IMR-90 (cell line): ENCODE measurements at regions not wholly inside any gene's neighbourhood (a gene's known extent, or its start where the extent isn't known, plus 50 kb on each side); places are given as distances from the start of the nearest gene placed in this dataset.

Source experiments
- ATAC-seq: fragments of 200-7000 bp; cut with Tn5 transposase; 2 replicates; pipeline ENCODE4 v1.9.1; 2020; ENCODE audit warnings: low read depth, mild to moderate bottlenecking, moderate library complexity
- BruUV-seq: library from RNA; stranded (reverse); fragments of 400-500 nt; replicated peaks from 2 replicates; lab custom pipeline; 2021; lab: Mats Ljungman, UMichigan
- CTCF ChIA-PET: fragments of 300-600 bp; formaldehyde crosslinking; extraction: SDS; loops from one replicate; lab custom pipeline; 2021; ENCODE audit warnings: antibody characterized with exemption; lab: Yijun Ruan, JAX
- POLR2A ChIA-PET: fragments of 300-600 bp; sonication (Branson Sonifier 250); formaldehyde crosslinking; loops from one replicate; lab custom pipeline; 2022; ENCODE audit warnings: antibody characterized with exemption; ENCODE audit not compliant: unreplicated experiment; lab: Charles Lee
- DNase-seq: peaks from one replicate; pipeline ENCODE4 v3.0.0; 2013
- H2AFZ ChIP-seq: replicated peaks from 2 replicates; pipeline ENCODE3; 2013; ENCODE audit warnings: low read length, mild to moderate bottlenecking; ENCODE audit not compliant: poor library complexity
- H2AK5ac ChIP-seq: 2 replicates; pipeline ENCODE4 v1.6.1; 2013; ENCODE audit warnings: low read depth, low read length, inconsistent platforms
- H2AK9ac ChIP-seq: replicated peaks from 2 replicates; pipeline ENCODE3; 2013; ENCODE audit warnings: mild to moderate bottlenecking, low read depth, low read length, moderate library complexity; ENCODE audit not compliant: poor library complexity
- H2BK120ac ChIP-seq: 2 replicates; pipeline ENCODE4 v1.6.1; 2013; ENCODE audit warnings: low read depth, low read length, inconsistent platforms
- H2BK15ac ChIP-seq: 3 replicates; pipeline ENCODE4 v1.6.1; 2013; ENCODE audit warnings: low read depth, low read length, inconsistent platforms
- H2BK20ac ChIP-seq: 2 replicates; pipeline ENCODE4 v1.6.1; 2013; ENCODE audit warnings: low read depth, mild to moderate bottlenecking, inconsistent platforms, low read length, moderate library complexity
- H2BK5ac ChIP-seq: 2 replicates; pipeline ENCODE4 v1.6.1; 2013; ENCODE audit warnings: mild to moderate bottlenecking, low read depth, low read length, inconsistent platforms; ENCODE audit not compliant: poor library complexity, severe bottlenecking
- H3K14ac ChIP-seq: replicated peaks from 2 replicates; pipeline ENCODE4 v1.6.1; 2013; ENCODE audit warnings: low read depth, low read length, inconsistent platforms
- H3K18ac ChIP-seq: 2 replicates; pipeline ENCODE4 v1.6.1; 2013; ENCODE audit warnings: low read depth, low read length, control low read depth
- H3K23ac ChIP-seq: 2 replicates; pipeline ENCODE4 v1.6.1; 2013; ENCODE audit warnings: low read depth, low read length, inconsistent platforms
- H3K27ac ChIP-seq: 2 replicates; pipeline ENCODE4 v1.5.1; 2013; ENCODE audit warnings: mild to moderate bottlenecking, control low read depth, low read length; ENCODE audit not compliant: insufficient read depth
- H3K27me3 ChIP-seq: 2 replicates; pipeline ENCODE4 v1.6.1; 2013; ENCODE audit warnings: low read length; ENCODE audit not compliant: control insufficient read depth, insufficient read depth
- H3K36me3 ChIP-seq: 2 replicates; pipeline ENCODE4 v1.6.1; 2013; ENCODE audit warnings: low read length, mixed read lengths; ENCODE audit not compliant: control insufficient read depth, insufficient read depth
- H3K4ac ChIP-seq: 2 replicates; pipeline ENCODE4 v1.6.1; 2013; ENCODE audit warnings: low read depth, low read length, inconsistent platforms
- H3K4me1 ChIP-seq: 2 replicates; pipeline ENCODE4 v1.6.1; 2013; ENCODE audit warnings: low read length, mixed read lengths; ENCODE audit not compliant: control insufficient read depth, insufficient read depth
- H3K4me2 ChIP-seq: 2 replicates; pipeline ENCODE4 v1.6.1; 2013; ENCODE audit warnings: low read depth, mild to moderate bottlenecking, control low read depth, low read length, moderate library complexity
- H3K4me3 ChIP-seq: 2 replicates; pipeline ENCODE4 v1.5.1; 2013; ENCODE audit warnings: low read depth, mild to moderate bottlenecking, control low read depth, low read length, moderate library complexity; ENCODE audit not compliant: insufficient read depth
- H3K56ac ChIP-seq: 2 replicates; pipeline ENCODE4 v1.6.1; 2013; ENCODE audit warnings: low read length, inconsistent platforms; ENCODE audit not compliant: insufficient read depth; ENCODE audit errors: extremely low read depth
- H3K79me1 ChIP-seq, 2 experiments: 2 replicates each; pipeline ENCODE4 v1.6.1; 2013; ENCODE audit warnings: low read length in 2 of 2, inconsistent platforms in 1 of 2, low read depth in 1 of 2
- H3K9ac ChIP-seq: 2 replicates; pipeline ENCODE4 v1.6.1; 2013; ENCODE audit warnings: low read depth, low read length, control low read depth
- H3K9me1 ChIP-seq: 2 replicates; pipeline ENCODE4 v1.6.1; 2013; ENCODE audit warnings: low read length, inconsistent platforms; ENCODE audit not compliant: insufficient read depth
- H3K9me3 ChIP-seq: 2 replicates; pipeline ENCODE4 v1.6.1; 2013; ENCODE audit warnings: low read length; ENCODE audit not compliant: control insufficient read depth, insufficient read depth
- H4K20me1 ChIP-seq: 2 replicates; pipeline ENCODE4 v1.6.1; 2013; ENCODE audit warnings: low read length, inconsistent platforms; ENCODE audit not compliant: insufficient read depth
- H4K5ac ChIP-seq: 2 replicates; pipeline ENCODE4 v1.6.1; 2013; ENCODE audit warnings: mild to moderate bottlenecking, low read depth, low read length, control low read depth
- H4K8ac ChIP-seq, 2 experiments: 2 replicates each; pipeline ENCODE4 v1.6.1; 2013; ENCODE audit warnings: low read depth in 2 of 2, low read length in 2 of 2, control low read depth in 1 of 2, inconsistent platforms in 1 of 2
- H4K91ac ChIP-seq: 2 replicates; pipeline ENCODE4 v1.6.1; 2013; ENCODE audit warnings: low read depth, low read length, inconsistent platforms; ENCODE audit not compliant: insufficient read depth
- BHLHE40 ChIP-seq: fragments of 150-350 bp; IDR thresholded peaks from 2 replicates; pipeline ENCODE4 v1.6.1; 2016; ENCODE audit warnings: mild to moderate bottlenecking, low read depth, low read length
- CEBPB ChIP-seq: IDR thresholded peaks from 2 replicates; pipeline ENCODE4 v1.6.1; 2012; ENCODE audit warnings: low read depth, low read length, improper control_type of control experiment
- CHD1 ChIP-seq: IDR thresholded peaks from 2 replicates; pipeline ENCODE4 v1.6.1; 2012; ENCODE audit warnings: low read depth, low read length, improper control_type of control experiment
- FOS ChIP-seq: fragments of 150-350 bp; IDR thresholded peaks from 2 replicates; pipeline ENCODE4 v1.6.1; 2016; ENCODE audit warnings: low read depth, low read length
- MAFK ChIP-seq: IDR thresholded peaks from 2 replicates; pipeline ENCODE4 v1.6.1; 2012; ENCODE audit warnings: low read depth, low read length, improper control_type of control experiment
- MAZ ChIP-seq: IDR thresholded peaks from 2 replicates; pipeline ENCODE4 v1.6.1; 2012; ENCODE audit warnings: low read depth, mild to moderate bottlenecking, low read length, improper control_type of control experiment, moderate library complexity, borderline replicate concordance
- MXI1 ChIP-seq: IDR thresholded peaks from 2 replicates; pipeline ENCODE4 v1.6.1; 2012; ENCODE audit warnings: low read depth, mild to moderate bottlenecking, low read length, moderate library complexity, borderline replicate concordance
- POLR2A ChIP-seq: IDR thresholded peaks from 2 replicates; pipeline ENCODE4 v1.6.1; 2012; ENCODE audit warnings: mild to moderate bottlenecking, low read depth, low read length
- RAD21 ChIP-seq: IDR thresholded peaks from 2 replicates; pipeline ENCODE4 v1.6.1; 2012; ENCODE audit warnings: low read length, improper control_type of control experiment
- RFX5 ChIP-seq: IDR thresholded peaks from 2 replicates; pipeline ENCODE4 v1.8.0; 2012; ENCODE audit warnings: low read depth, mild to moderate bottlenecking, low read length, moderate library complexity
- WGBS, 2 experiments: methylation state at CpG; one replicate each; pipeline versions ENCODE4 v1.1.5 to v1.1.7; 2013; ENCODE audit warnings: missing lambda C conversion rate in 2 of 2; ENCODE audit not compliant: insufficient read length in 1 of 2; ENCODE audit errors: extremely low coverage in 2 of 2; 5-methylcytosine and 5-hydroxymethylcytosine counted together
- dilution Hi-C: fragments of 300-500 bp; cut with HindIII; formaldehyde crosslinking; loops from one replicate; pipeline ENCODE4 v1.14.3; 2018; ENCODE audit warnings: low sequenced_read_pairs; ENCODE audit not compliant: unreplicated experiment
- in situ Hi-C: fragments of 300-500 bp; cut with MboI; formaldehyde crosslinking; loops from 3 replicates; pipeline ENCODE4 v1.14.3; 2019; ENCODE audit warnings: low sequenced_read_pairs, inconsistent platforms, mixed read lengths
- intact Hi-C: fragments of 100-400 bp; cut with micrococcal nuclease; formaldehyde crosslinking; loops from 2 replicates; pipeline ENCODE4 v1.10.0; 2022
- TF ChIP-seq, protein P1 (sequence below): fragments of 150-350 bp; IDR thresholded peaks from 2 replicates; pipeline ENCODE4 v1.6.1; 2017; ENCODE audit warnings: mild to moderate bottlenecking, antibody characterized with exemption, low read length, low read depth
- TF ChIP-seq, protein P2 (sequence below): conservative IDR thresholded peaks from 2 replicates; pipeline ENCODE4 v1.5.1; 2012; ENCODE audit warnings: mild to moderate bottlenecking, low read depth, low read length, improper control_type of control experiment

DNA sequence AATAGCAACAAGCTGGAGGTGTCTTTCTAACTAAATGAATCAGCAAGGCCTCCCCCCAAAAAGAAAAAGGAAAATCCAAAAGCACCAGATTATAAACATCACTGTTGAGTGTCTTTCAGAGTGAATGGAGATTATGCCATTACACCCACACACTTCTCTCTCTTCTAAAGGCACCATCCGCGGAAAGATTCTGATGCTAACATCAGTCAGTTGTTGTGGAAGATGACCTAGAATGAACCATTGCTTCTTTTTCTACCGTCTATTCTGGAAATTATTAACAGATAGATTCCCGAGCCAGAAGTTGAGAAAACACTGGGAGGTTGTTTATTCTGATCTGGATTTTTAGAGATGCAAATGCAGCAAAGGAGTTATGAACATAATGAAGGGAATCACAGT is 60.9 kb upstream of the FAM20A start:
- intact Hi-C loops: no loop called here
- Histone ChIP-seq H3K23ac (no peak overlapping the region), H3K14ac (no peak overlapping the region), H2BK20ac (no peak overlapping the region), H4K5ac (no peak overlapping the region), H2AFZ (no peak overlapping the region), H4K20me1 (no peaks in the 10 kb centered on the region), H3K4me3 (no peak overlapping the region), H3K27ac (no peak overlapping the region), H3K9me1 (no peaks in the 10 kb centered on the region), H3K79me1 (no peaks in the 10 kb centered on the region), H2AK5ac (no peak overlapping the region), H3K27me3 (no peaks in the 10 kb centered on the region), H3K9ac (no peak overlapping the region), H2AK9ac (no peak overlapping the region), H3K4me1 (no peaks in the 10 kb centered on the region), H3K4me2 (no peak overlapping the region), H2BK15ac (no peak overlapping the region), H3K4ac (no peak overlapping the region), H3K36me3 (no peaks in the 10 kb centered on the region), H4K91ac (no peak overlapping the region), H3K9me3 (no peaks in the 10 kb centered on the region), H2BK5ac (no peak overlapping the region), H3K56ac (no peak overlapping the region), H2BK120ac (no peak overlapping the region), H4K8ac (no peak overlapping the region), H3K18ac (no peak overlapping the region)
- ChIA-PET CTCF (no interaction called here), POLR2A (no interaction called here)
- no CpG with 5 or more reads among the region's 4 CpGs for WGBS, 2 experiments
- DNase-seq (no peak), ATAC-seq (no peak)
- dilution Hi-C loops: no loop called here
- TF ChIP-seq, protein P1, sequence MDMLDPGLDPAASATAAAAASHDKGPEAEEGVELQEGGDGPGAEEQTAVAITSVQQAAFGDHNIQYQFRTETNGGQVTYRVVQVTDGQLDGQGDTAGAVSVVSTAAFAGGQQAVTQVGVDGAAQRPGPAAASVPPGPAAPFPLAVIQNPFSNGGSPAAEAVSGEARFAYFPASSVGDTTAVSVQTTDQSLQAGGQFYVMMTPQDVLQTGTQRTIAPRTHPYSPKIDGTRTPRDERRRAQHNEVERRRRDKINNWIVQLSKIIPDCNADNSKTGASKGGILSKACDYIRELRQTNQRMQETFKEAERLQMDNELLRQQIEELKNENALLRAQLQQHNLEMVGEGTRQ: no peak
- TF ChIP-seq RAD21 (no peak), POLR2A (no peak), MAFK (no peak), MAZ (no peak), FOS (no peak), MXI1 (no peak), RFX5 (no peak), BHLHE40 (no peak), CEBPB (no peak), CHD1 (no peak)
- TF ChIP-seq, protein P2, sequence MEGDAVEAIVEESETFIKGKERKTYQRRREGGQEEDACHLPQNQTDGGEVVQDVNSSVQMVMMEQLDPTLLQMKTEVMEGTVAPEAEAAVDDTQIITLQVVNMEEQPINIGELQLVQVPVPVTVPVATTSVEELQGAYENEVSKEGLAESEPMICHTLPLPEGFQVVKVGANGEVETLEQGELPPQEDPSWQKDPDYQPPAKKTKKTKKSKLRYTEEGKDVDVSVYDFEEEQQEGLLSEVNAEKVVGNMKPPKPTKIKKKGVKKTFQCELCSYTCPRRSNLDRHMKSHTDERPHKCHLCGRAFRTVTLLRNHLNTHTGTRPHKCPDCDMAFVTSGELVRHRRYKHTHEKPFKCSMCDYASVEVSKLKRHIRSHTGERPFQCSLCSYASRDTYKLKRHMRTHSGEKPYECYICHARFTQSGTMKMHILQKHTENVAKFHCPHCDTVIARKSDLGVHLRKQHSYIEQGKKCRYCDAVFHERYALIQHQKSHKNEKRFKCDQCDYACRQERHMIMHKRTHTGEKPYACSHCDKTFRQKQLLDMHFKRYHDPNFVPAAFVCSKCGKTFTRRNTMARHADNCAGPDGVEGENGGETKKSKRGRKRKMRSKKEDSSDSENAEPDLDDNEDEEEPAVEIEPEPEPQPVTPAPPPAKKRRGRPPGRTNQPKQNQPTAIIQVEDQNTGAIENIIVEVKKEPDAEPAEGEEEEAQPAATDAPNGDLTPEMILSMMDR: no peak
- in situ Hi-C loops: no loop called here
- BruUV-seq: no TSS peak
